ENCODE measurements at regions not wholly inside any gene's neighbourhood (a gene's known extent, or its start where the extent isn't known, plus 50 kb on each side); places are given as distances from the start of the nearest gene placed in this dataset.
A peak's percentile ranks its signal among the peaks of the same experiment; 100 is the strongest.

- Histone ChIP-seq H3K4me3 (ENCODE audit: low read depth, low read length, poor library complexity, severe bottlenecking) (no peak overlapping the region), H3F3A (ENCODE audit: insufficient read depth, low read length) (no peaks in the 10 kb centered on the region), H3K9me3 (ENCODE audit: low read length) (no peaks in the 10 kb centered on the region), H3K36me3 (ENCODE audit: insufficient read depth, low read length) (no peaks in the 10 kb centered on the region), H3K27ac (ENCODE audit: low read depth, low read length, poor library complexity, severe bottlenecking) (no peak overlapping the region), H3K9ac (ENCODE audit: low read length) (no peak overlapping the region), H3K4me1 (ENCODE audit: insufficient read depth, low read length, severe bottlenecking) (no peaks in the 10 kb centered on the region), H3K4me2 (ENCODE audit: low read length) (no peak overlapping the region), H4K20me1 (ENCODE audit: insufficient read depth, low read length) (no peaks in the 10 kb centered on the region), H2AFZ (ENCODE audit: low read length) (no peak overlapping the region), H3K79me2 (ENCODE audit: insufficient read depth, low read length) (no peaks in the 10 kb centered on the region), H3K27me3 (ENCODE audit: insufficient read depth, low read length) (no peaks in the 10 kb centered on the region), H3K9me2 (ENCODE audit: low read depth, low read length) (no peaks in the 10 kb centered on the region)
- TF ChIP-seq EZH2 (IDR thresholded peaks at IDR 0.05; ENCODE audit: borderline replicate concordance, low read length) = no peak
- TF ChIP-seq CTCF (IDR thresholded peaks at IDR 0.05; ENCODE audit: low read length) = no peak
These were observed 82.9 kb downstream of the NREP start for GRCh38 chr5:111673891-111674626.

GRCh38 chr5:111672099-111672498, 84.9 kb downstream of the NREP start:
- TF ChIP-seq EZH2 (IDR thresholded peaks at IDR 0.05; ENCODE audit: borderline replicate concordance, low read length) = no peak
- TF ChIP-seq CTCF (IDR thresholded peaks at IDR 0.05; ENCODE audit: low read length) = no peak
- Histone ChIP-seq H3K9me3 (ENCODE audit: low read length) (no peaks in the 10 kb centered on the region), H3K36me3 (ENCODE audit: insufficient read depth, low read length) (no peaks in the 10 kb centered on the region), H3K4me1 (ENCODE audit: insufficient read depth, low read length, severe bottlenecking) (no peaks in the 10 kb centered on the region), H3F3A (ENCODE audit: insufficient read depth, low read length) (no peaks in the 10 kb centered on the region), H3K4me2 (ENCODE audit: low read length) (no peak overlapping the region), H3K27me3 (ENCODE audit: insufficient read depth, low read length) (no peaks in the 10 kb centered on the region), H3K79me2 (ENCODE audit: insufficient read depth, low read length) (no peaks in the 10 kb centered on the region), H4K20me1 (ENCODE audit: insufficient read depth, low read length) (no peaks in the 10 kb centered on the region), H2AFZ (ENCODE audit: low read length) (no peak overlapping the region), H3K9ac (ENCODE audit: low read length) (no peak overlapping the region), H3K4me3 (ENCODE audit: low read depth, low read length, poor library complexity, severe bottlenecking) (no peak overlapping the region), H3K9me2 (ENCODE audit: low read depth, low read length) (no peaks in the 10 kb centered on the region), H3K27ac (ENCODE audit: low read depth, low read length, poor library complexity, severe bottlenecking) (no peak overlapping the region)

- no peaks in the 10 kb centered on the region for H4K20me1 ChIP-seq (ENCODE audit: insufficient read depth, low read length)
- H3K27me3 ChIP-seq (ENCODE audit: insufficient read depth, low read length) = 0 out of 2 replicates have a peak, but pooled peaks cover 4% of the 10 kb centered on the region
- no peaks in the 10 kb centered on the region for H3K9me3 ChIP-seq (ENCODE audit: low read length)
- no peaks in the 10 kb centered on the region for H3K9me2 ChIP-seq (ENCODE audit: low read depth, low read length)
- H3F3A ChIP-seq (ENCODE audit: insufficient read depth, low read length) = no peaks in the 10 kb centered on the region
- no peaks in the 10 kb centered on the region for H3K4me1 ChIP-seq (ENCODE audit: insufficient read depth, low read length, severe bottlenecking)
- H3K27ac ChIP-seq (ENCODE audit: low read depth, low read length, poor library complexity, severe bottlenecking) = no peak overlapping the region
- no peaks in the 10 kb centered on the region for H3K36me3 ChIP-seq (ENCODE audit: insufficient read depth, low read length)
- no peak overlapping the region for H2AFZ ChIP-seq (ENCODE audit: low read length)
- H3K4me3 ChIP-seq (ENCODE audit: low read depth, low read length, poor library complexity, severe bottlenecking) = no peak overlapping the region
- no peaks in the 10 kb centered on the region for H3K79me2 ChIP-seq (ENCODE audit: insufficient read depth, low read length)
- TF ChIP-seq CTCF (IDR thresholded peaks at IDR 0.05; ENCODE audit: low read length) (peak; percentile 6; the same call in 1 of the 2 replicates), EZH2 (IDR thresholded peaks at IDR 0.05; ENCODE audit: borderline replicate concordance, low read length) (no peak)
- no peak overlapping the region for H3K9ac ChIP-seq (ENCODE audit: low read length)
- H3K4me2 ChIP-seq (ENCODE audit: low read length) = no peak overlapping the region
These were observed 86.0 kb downstream of the NREP start for GRCh38 chr5:111670826-111671492.

Measured in OCI-LY1 (cell line).